Spleen (tissue), 7 donors: ENCODE measurements at regions not wholly inside any gene's neighbourhood (a gene's known extent, or its start where the extent isn't known, plus 50 kb on each side); places are given as distances from the start of the nearest gene placed in this dataset.

Experiments used
- POLR2A ChIP-seq, 3 donors: fragments of 450-650 bp; IDR thresholded peaks; one replicate each; pipeline ENCODE4 v1.5.1; 2017; ENCODE audit warnings: antibody characterized with exemption in 3 of 3, mild to moderate bottlenecking in 1 of 3
- POLR2AphosphoS5 ChIP-seq, 3 donors: sonication (generic); formaldehyde crosslinking; IDR thresholded peaks; one replicate each; pipeline ENCODE4 v1.5.1; 2017; ENCODE audit warnings: antibody characterized with exemption in 3 of 3
- TF ChIP-seq, protein P1 (sequence below), 11 experiments: fragments of 200-600 bp in 7 of 11; fragments of 450-650 bp in 4 of 11; sonication (generic) in 4 of 11; IDR thresholded peaks in 8 of 11; conservative IDR thresholded peaks in 3 of 11; 1 replicate in 7 of 11; 2 replicates in 4 of 11; pipeline versions ENCODE4 v1.4.0 to v1.8.0; 2016 to 2021; ENCODE audit warnings: antibody characterized with exemption in 11 of 11, inconsistent platforms in 4 of 11, mild to moderate bottlenecking in 1 of 11
- donor health status: DM: no; HTN: no; CAD: no; lungs with moderate emphysema.
- donor health status: DM: no; HTN: no; CAD: no.
- donor health status: DM: no; HTN: no; CAD: no.

DNA sequence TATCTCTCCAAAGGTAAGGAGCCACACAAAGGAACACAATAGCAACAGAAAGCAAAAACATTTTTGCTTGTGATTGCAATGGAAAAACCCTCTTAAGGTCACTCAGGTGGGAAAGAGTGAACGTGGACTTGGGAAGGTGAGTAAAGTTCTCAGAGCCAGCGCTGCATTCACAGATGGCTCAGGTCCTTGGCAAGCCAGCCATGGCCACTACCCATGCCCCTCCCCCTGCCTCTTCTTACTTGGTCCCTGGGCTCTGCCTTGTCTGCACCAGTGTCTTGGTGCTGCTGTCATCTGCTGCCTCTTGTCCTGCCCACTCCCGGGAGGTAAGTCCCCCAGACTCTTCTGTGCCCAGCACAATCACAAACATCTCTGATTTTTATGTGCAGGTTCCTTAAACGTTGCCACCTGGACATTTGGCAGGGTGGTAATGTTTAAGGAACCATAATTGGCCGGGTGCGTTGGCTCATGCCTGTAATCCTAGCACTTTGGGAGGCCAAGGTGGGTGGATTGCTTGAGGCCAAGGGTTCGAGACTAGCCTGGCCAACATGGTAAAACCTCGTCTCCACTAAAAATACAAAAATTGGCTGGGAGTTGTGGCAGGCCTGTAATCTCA lies 74.6 kb downstream of the FEM1C start:
- TF ChIP-seq, protein P1, sequence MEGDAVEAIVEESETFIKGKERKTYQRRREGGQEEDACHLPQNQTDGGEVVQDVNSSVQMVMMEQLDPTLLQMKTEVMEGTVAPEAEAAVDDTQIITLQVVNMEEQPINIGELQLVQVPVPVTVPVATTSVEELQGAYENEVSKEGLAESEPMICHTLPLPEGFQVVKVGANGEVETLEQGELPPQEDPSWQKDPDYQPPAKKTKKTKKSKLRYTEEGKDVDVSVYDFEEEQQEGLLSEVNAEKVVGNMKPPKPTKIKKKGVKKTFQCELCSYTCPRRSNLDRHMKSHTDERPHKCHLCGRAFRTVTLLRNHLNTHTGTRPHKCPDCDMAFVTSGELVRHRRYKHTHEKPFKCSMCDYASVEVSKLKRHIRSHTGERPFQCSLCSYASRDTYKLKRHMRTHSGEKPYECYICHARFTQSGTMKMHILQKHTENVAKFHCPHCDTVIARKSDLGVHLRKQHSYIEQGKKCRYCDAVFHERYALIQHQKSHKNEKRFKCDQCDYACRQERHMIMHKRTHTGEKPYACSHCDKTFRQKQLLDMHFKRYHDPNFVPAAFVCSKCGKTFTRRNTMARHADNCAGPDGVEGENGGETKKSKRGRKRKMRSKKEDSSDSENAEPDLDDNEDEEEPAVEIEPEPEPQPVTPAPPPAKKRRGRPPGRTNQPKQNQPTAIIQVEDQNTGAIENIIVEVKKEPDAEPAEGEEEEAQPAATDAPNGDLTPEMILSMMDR (IDR thresholded peaks at IDR 0.05 in 8 of 11, conservative IDR thresholded peaks at IDR 0.05 in 3 of 11): no peak
- TF ChIP-seq POLR2A (IDR thresholded peaks at IDR 0.05) (no peak), POLR2AphosphoS5 (IDR thresholded peaks at IDR 0.05) (no peak)
